D341Med (cell line): ENCODE measurements at regions not wholly inside any gene's neighbourhood (a gene's known extent, or its start where the extent isn't known, plus 50 kb on each side); places are given as distances from the start of the nearest gene placed in this dataset.

Experiments used
- DNase-seq: peaks from one replicate; pipeline ENCODE4 v3.0.0; 2012; ENCODE audit warnings: low spot score

DNA sequence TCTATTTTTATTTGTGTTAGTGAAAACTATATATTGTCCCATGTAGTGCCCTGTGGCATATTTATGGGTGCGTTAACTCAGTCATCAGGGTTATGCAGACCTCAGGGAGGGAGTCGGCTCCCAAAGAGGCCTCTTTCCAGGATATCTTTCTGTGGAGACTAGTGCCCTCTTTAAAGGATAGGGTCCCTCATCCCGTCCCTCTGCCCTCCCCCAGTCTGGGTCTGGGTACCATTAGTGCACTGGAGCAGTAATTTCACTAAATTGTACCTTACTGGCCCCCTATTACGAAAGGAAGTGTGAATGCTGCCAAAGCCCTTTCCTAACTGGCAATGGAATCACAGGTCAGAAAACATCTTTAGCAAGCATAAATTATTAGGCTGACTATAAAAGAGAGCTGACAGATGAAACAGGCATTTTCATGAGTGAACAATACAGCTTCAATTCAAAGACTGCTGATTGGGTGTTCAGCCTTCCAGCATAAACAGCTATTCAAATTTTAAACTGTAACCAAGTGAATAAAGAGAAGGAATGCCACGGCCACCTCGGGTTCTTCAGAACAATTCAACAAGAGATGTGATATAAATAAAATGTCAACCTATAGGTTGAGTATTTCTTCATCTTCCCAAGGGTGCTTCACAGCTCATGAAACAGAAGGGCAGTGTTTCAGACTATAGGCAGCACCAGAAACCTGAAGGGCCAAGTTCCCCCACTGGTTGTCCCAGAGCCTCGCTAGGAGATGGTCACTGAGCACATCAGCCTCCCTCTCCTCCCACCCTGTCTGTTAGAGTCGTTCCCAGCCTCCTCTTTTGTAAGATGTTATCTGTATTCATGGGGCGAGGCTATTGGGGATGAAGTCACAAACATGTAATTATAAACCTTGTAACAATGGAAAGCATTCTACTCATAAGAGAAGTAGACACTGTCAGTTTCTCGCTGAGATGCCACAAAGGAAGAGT lies 318.7 kb downstream of the TMEM161B start:
- DNase-seq = no peak

DNA sequence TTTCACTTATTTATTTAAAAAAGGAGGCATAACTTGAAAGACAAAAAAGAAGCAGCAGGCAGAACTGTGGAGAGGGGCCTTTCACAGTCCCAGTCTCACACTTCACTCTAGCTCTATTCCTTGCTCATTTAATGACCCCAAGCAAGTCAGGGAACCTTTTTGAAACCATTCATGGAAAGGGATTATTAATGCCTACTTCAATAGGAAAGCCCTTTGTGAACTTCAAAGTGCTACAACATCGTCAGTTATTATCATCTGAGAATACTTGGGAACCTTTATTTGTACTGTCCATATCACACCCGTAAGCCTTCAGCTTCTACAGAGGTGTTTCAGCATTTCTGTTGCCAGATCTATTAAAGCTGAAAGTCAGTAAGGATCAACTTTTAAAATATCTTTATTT lies 320.2 kb downstream of the TMEM161B start:
- no peak for DNase-seq

DNA sequence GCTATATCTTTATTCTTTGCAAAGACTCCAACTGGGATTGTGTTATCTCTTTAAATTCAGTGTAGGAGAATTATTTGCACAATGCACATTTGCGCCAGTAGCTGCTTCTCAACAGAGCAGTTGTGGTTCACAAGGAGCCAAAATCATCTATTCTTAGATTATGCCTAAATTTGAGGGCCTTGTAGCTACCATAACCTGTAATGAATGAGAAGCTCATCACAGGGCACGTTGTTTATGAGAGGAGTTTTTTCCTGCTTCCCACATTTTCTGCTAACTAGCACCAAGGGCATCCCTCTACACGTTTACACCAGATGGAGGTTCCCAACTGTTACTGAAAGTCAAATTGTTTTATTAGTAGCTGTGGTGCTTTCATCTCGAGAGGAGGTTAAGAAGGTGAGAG lies 322.4 kb downstream of the TMEM161B start:
- no peak for DNase-seq

DNA sequence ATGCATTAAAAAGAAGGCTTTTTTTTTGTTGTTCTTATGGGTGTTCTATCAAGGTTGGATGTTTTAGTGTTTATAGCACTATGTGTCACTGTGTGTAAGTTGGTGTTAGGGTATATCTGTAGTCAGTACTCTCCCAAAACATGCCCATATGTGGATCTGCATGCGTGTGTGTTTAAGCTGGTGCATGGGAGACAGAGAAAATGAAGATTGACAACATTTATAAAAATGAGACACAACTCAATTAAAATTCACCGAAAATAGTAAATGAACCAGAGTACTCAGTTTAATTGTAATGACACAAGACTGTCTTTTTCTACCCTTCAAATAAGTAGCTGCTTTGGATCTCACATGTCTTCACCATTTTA lies 323.4 kb downstream of the TMEM161B start:
- DNase-seq = no peak

DNA sequence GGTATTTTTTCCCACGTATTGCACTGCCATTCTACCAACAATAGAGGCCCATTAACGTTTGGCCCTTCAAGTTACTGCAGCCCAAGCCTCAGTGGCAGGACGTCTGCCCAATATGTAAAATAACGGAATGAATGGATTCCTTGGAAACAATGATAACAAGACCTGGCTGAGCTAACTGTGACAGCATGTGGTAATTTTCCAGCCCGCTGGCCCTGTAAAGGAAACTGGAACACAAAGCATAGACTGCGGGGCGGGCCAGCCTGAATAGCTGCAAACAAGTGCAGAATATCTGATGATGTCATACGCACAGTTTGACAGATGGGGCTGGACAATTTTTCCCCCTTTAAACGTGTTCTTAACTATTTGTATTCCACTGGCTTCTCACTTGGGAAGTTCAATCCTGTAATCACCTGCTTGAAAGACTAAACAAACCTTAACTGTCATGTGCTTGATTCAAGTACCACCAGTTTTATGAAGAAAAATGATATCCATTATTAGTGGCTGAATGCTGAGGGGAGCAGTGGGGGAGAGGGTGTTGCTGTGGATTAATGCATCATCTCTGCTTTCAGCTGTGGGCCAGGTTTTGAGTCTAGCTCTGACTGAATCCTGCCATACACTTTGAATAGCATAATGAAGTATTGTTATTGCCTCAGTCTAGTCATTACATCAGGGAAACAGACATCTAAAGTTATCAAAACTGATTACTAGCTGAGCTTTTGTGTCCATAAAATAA lies 323.9 kb downstream of the TMEM161B start:
- peak; percentile 18 for DNase-seq

DNA sequence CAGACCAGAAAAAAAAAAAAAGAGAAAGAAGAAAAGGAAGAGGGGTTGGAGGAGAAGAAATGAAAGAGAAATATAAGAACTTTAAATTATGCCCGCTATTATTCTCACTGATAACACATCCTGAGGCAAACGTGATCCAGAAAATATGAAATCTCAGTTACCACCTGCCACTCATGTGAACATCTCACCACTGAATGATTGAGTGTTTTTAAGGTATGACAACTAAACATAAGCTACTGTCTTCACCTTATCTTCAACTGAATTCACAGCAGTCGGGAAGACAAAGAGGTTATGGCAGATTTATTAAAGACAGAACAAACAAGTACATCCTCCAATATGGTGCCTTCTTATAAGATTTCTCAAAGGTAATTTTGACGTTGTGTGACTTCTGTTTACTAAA lies 327.9 kb downstream of the TMEM161B start:
- DNase-seq = no peak

DNA sequence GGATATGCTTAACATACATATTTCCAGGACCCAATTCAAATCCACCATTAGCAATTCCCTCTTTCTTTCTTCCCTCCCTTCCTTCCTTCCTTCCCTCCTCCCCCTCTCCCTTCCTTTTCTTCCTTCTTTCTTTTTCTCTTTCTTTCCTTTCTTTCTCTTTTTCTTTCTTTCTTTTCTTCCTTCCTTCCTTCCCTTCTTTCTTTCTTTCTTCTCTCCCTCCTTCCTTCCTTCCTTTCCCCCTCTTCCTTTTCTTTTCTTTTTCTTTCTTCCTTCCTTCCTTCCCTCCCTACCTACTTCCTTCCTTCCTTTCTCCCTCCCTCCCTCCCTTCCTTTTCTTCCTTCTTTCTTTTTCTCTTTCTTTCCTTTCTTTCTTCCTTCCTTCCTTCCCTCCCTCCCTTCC lies 332.0 kb downstream of the TMEM161B start:
- DNase-seq = no peak

DNA sequence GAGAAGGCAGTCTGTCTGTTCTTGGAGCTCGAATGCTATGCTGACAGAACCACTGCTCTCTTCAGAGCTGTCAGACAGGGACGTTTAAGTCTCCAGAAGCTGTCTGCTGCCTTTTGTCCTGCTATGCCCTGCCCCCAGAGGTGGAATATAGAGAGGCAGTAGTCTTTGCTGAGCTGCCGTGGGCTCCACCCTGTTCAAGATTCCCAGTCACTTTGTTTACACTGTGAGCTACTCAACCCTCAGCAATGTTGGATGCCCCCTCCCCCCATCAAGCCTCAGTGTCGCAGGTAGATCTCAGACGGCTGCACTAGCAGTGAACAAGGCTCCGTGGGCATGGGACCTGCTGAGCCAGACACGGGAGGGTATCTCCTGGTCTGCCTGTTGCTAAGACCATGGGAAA lies 344.2 kb downstream of the TMEM161B start:
- no peak for DNase-seq

DNA sequence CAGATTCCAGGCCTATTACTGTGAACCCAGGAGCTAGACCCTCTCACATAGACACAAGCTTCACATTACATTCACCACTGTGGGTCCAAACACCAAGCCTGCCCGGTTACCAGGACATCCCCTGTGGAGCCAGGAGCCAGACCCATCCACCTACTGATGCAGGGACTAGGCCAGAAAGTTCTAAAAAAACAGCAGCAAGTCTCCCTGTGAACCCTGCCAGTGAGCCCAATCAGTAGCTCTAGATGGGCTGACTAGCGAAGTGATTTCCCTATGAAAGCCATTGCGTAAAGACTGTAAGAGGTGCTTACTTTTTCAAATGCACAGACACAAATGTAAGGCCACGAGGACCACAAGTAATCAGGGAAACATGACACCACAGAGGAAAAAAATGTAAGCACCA lies 352.3 kb downstream of the TMEM161B start:
- DNase-seq = no peak

DNA sequence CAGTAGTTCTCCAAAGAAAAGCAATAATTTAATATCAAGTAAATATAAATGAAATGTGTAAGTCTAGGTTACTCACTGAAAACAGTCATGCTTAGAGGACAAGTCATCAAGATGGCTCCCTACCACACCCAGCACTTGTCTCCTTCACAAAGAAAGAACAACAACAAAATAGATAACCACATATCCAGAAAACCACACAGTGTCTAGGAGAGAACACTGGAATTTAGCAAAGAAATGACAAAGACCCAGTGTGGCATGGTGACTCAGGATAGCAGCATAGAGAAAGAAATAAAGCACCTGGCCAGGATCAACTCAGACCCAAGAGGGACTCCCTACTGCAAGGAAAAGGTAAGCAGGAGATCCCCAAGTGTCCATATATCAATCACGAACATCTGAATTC lies 356.2 kb downstream of the TMEM161B start:
- DNase-seq = no peak

DNA sequence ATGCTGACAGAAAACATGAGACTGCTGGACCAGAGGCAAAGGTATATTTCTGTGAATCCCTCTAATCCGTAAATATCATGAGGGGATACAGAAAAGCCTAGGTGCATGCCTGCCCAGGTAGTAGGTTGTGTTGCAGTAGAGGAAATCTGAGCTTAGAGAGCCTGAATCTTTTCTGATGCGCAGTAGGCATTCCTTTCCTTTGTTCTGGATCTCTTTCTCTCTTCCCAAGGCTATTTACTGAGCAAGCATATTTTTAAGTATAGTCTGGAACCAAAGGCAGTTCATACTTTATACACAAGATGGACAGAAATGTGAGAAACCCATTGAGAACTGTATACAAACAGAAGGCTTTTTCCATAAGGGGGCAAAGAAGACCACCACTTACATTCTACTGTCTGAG lies 359.3 kb downstream of the TMEM161B start:
- DNase-seq = no peak

DNA sequence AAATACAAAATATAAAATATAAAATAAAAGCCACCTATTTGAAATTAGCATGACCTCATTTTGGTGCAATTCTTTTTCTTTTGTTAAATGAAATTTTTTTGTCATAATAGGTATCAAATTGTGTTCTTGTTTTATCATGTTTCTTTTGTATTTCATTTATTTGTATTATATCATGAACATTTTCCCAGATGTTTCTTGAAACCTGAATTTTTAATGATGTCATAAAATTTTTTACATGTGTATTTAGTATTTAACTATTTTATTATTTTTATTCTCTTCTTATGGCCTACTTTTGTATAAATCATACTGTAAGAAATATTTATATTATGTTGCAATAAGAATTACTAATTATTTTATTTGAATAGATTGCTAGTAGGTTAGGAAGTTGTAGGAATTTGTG lies 361.7 kb downstream of the TMEM161B start:
- DNase-seq = no peak

DNA sequence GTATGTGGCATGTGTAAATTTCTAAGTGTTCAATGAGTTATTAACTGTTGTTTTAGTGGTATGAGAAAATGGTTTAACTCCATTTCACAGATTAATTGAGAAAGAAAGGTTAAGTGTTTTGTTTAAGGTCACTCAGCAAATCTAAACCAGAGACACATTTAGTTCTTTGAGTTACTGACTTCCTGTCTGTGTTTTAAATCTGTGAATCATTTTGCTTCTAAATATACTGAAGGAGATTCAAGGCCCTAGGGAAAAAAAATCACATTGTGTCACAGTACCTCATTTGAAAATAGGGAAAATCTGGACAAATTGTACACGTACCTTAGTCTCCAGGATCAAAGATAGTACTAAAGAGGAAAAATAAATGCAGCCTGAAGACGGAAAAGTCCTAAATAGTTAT lies 368.2 kb downstream of the TMEM161B start:
- no peak for DNase-seq

DNA sequence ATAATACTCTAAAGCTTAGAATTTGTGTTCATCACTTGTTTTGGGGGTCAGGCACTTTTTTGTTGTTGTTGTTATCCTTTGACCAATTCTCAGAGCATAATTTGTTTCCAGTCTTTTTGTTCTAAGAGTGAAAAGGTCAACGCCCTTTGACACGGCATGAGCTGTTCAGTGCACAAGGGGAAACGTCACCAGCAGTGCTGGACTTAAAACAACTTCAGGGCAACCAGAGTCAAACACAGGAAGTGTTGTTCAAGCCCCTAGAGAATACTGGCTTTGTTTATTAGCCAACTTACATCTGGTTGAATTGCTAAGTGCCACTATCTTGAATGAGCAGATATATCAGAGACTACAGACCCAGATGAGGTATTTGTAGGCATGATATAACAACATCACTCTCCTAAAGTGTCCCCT lies 368.9 kb downstream of the TMEM161B start:
- no peak for DNase-seq

DNA sequence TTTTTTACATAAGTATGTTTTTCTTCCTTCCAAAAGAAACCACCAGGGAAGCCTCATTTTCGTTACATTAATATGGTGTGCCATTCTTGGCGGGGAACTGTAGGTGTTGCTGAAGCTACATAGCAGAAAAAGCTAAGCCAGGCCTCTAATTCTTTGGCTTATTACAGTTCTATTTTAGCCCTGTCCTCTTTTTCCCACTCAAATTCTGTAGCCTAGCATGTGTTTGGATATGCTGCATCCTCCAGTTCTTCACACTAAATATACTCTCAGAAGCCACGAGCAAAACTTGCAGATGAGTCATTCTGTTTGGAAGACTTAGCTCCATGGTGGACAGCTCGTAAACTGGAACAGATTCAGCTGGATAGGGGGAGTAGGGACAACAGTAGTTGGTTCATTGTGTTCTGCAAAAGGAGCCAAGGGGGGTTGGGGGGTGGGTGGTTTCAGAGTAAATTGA lies 369.4 kb downstream of the TMEM161B start:
- DNase-seq = peak; percentile 9

DNA sequence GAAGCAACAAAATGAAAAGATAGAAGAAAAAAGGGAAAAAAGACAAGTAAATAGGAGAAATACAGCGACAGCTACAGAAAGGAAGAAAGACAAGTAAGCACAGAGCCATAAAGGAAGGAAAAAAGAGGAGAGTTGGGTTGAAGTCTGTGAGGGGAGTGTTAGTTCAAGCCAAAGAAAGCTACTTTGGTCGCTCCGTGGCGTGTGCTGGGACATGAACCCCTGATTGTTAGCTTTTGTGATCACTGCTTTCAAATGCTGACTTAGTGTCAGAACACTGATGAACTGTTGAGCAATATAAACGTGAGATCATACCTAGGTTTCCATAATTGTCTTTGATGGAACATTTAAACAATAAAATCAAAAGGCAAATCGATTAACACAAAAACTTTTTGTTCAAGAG lies 370.1 kb downstream of the TMEM161B start:
- no peak for DNase-seq

DNA sequence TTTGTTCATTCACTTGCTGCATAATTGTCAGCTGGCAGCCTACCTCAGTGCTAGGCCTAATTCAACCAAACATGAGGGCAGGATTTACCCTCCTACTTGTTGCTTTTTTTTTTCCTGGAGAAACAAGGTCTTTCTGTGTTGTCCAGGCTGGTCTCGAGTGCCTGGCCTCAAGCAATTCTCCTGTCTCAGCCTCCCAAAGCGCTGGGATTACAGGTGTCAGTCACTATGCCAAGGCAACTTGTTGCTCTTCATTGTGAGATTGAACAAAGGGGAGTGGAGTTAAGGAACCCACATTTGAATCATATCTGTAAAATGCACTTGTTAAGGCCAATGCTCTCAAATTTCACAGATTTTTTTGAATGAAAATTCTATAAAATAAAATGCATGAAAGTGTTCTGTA lies 380.5 kb downstream of the TMEM161B start:
- no peak for DNase-seq

DNA sequence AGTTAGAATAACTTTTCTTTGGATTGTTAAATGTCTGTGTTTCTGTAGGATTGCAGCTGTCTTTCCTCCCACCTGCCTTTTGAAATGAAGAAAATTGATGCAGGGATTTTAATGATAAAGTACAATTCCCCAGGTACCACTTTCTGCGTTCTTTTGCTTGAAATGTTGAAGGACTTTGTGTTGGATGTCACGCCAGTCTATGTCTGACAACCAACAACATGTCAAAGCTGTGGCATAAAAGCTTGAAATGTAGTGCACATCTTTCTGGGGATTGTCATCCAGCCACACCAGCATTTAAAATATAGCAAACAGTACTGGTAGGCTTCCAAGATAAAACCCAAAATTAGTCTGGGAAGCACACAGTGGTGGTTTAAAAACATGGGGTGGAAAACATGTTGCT lies 381.4 kb downstream of the TMEM161B start:
- DNase-seq = no peak

DNA sequence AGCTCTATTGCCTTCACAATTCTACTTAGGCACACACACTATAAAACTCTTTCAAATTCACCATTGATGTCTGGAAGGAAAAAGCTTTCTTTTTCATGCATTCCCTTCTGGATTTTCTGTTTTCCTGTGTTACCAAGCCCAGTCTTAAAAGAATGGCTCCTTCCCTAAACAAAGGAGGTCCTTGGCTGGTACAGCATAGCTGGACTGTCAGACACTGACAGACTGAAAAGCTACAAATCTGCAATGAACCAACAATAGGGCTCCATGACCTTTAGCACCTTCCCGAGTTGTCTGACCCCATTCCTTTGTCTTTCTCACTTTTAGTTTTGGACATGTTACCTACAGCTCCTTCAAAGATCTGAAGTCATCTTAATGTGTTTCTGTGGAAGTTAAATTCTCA lies 382.5 kb downstream of the TMEM161B start:
- no peak for DNase-seq

DNA sequence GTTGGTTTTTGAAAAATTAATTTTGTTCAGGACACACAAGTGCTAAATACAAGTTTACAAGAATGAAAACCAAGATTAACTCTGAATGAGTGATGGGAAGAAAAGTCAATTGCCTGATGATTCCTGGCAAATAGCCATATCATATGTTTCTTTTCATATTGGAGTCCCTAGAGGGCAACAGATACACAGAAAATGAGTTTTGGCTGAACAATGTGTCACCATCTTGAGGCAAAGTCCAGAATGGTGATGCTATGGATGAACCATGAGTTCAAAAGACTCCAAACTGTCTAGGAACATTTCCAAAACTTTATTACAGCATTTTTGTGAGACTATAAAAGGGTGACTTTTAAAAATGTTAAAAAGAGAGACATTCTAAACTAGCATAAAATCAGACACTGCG lies 382.9 kb downstream of the TMEM161B start:
- no peak for DNase-seq

DNA sequence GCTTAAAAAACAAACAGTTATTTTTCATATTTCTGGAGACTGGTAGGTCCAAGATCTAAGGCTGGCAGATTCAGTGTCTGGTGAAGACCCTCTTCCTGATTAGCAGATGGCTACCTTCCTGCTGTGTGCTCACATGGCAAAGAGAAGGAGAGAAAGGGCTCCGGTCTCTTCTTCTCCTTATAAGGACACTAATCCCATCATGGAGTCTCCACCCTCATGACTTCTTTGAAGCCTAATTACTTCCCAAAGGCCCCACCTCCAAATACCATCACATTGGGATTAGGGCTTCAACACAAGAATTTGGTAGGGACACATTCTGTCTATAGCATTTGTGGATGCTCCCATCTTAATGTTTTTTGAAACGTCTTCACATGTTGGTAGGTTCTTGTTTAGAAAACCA lies 391.1 kb downstream of the TMEM161B start:
- no peak for DNase-seq

DNA sequence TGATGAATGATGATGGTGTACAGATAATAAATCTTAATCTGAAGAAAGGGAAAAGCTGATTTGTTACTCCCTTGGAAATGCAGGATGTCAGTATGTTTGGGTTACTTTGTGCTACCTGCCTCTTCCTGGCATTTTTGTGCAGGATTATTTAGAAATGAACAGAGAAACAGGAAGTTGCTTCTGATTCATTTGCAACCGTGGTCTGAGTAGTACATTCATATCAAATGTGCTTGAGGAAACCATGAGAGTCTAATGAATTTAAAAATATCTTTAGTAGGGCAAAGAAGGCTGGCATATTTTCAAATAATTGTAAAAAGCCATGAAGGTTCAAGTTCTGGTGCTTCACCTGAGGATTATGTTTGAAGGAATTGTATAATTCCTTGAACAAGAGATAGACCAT lies 391.6 kb downstream of the TMEM161B start:
- no peak for DNase-seq

DNA sequence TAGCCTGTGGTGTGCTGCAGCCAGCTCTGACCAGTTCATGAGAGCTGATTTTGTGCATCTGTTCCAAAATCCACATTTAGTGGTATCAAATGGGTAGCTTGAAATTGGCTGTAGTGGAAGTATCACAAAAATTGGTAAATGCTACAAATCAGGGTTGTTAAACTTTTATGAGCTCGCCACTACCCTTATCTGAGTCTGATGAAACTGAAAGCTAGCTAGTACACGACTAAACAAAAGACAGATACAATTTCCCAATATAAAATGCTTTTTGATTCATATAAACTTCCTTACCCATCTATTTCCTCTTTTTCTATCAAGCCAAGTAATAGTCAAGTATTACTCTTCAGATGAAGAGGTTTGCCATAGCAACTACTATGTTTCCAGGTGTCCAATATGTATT lies 392.0 kb downstream of the TMEM161B start:
- DNase-seq = no peak
